HG03558 (cell line): ENCODE measurements at regions not wholly inside any gene's neighbourhood (a gene's known extent, or its start where the extent isn't known, plus 50 kb on each side); places are given as distances from the start of the nearest gene placed in this dataset.
"Not testable (repeated sequence)": the region's sequence is repeated elsewhere in the genome, so short reads cannot be mapped to it uniquely, and the experiment has no call there.

Experiments used
- ATAC-seq: cut with Tn5 transposase; IDR thresholded peaks from one replicate; pipeline ENCODE4 v1.9.1; 2021; ENCODE audit warnings: moderate number of reproducible peaks; ENCODE audit not compliant: unreplicated experiment; ENCODE audit errors: extremely low read depth

GRCh38 chr18:38646296-38646695 is 1080.7 kb upstream of the CELF4 start:
- ATAC-seq = no peak

DNA sequence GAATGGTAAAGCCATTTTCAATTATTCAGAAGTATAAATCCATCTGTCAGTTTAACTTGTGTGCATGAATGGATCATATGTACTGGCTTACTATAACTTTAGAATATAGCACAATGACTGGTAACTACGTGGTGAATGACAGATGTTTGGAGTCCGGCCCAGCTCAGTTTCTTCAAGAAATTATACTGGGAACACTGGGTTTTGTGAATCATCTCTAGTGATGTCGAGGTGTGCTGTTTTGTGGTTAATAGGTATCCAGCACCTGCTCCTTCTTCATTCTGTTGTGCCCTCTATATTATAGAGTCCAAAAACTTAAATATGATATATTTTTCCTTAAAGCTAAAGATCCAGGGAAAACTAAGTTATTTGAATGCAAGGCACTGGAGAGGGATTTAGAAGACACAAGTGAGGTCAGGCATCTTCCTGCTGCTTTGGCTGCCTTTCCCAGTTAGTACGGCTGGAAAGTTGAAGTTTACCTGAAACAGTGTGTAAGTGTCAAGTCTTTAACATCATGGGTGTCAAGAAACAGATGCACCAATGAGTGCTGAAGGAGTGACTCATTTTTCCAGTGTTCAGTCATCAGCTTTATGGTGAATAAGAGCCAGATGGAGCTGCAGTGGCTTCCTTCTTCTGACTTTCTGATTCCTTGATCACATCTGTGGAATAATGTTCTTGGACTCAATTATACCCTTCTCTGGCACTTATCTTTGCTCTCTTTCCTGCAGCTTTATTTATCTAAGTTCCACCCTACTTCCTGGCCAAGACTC is 1079.5 kb upstream of the CELF4 start:
- no peak for ATAC-seq

DNA sequence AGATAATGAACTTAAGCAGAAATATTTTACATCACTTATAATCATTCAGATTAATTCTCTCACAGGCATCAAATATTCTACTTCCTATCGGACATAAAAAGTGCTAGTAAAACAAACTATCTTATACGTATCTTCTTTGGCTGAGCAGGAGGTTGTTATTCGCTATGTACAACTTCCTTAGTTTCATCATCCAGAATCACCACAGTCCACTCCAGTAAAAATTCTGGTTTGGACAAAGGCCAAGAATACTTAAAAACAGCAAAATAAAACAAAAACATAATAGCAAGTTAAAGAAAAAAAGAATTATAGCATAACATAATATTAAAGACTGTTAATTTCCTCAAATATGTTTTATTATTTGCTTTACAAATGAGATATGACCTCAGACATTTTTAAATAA is 1077.1 kb upstream of the CELF4 start:
- no peak for ATAC-seq

GRCh38 chr18:38639700-38640099 is 1074.1 kb upstream of the CELF4 start:
- not testable (repeated sequence) for ATAC-seq

DNA sequence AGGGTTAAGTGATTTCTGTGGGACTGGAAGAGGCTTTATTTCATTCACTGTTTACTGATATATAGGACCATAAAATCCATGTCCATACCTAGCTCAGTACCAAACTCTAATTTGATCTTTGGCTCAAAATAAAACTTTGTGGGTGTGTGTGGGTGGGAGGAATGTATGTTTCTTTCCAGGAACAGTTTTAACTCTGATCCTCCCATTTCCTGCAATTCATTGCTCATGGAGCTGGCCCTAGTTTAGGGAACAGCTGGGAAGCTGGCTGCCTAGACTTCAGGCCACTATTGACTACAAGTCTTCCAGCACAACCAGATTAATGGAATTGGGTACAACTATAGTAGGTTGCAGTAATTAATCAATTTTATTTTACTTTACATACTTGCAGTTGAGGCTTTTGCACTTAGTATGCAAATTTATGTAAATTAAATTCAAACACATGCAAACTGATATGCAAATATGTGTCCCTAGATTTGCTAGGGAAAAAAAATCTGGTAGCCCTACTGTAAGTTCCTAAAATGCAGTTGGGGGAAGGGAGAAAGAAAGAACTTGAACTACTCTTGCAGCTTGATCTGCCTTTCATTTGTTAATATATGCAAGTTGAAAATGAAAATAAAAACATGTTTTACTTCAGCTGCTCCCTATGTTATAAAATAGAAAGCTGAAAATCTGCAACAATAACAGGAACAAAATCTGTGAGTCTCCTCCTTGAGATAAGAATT is 1070.3 kb upstream of the CELF4 start:
- ATAC-seq = no peak

- no peak for ATAC-seq
Observed at GRCh38 chr18:38634117-38634516, 1068.5 kb upstream of the CELF4 start.

- ATAC-seq = no peak
Observed at GRCh38 chr18:38633333-38633732, 1067.7 kb upstream of the CELF4 start.

DNA sequence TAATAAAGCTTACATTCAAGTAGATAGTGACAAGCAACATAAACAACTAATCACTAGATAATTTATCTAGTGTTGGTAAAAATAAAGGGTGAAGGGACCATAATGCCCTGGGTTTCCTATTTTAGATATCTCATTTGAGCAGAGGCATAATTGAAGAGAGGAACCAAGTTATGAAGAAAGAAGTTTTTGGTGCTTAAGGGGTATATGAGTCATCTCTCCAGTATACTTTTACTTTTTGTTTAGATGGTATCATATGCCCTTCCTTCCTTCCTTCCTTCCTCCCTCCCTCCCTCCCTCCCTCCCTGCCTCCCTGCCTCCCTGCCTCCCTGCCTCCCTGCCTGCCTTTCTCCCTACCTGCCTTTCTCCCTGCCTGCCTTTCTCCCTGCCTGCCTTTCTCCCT is 1053.5 kb upstream of the CELF4 start:
- peak; percentile 61 for ATAC-seq

GRCh38 chr18:38616306-38616705 is 1050.7 kb upstream of the CELF4 start:
- no peak for ATAC-seq

- no peak for ATAC-seq
Observed at GRCh38 chr18:38612904-38613303, 1047.3 kb upstream of the CELF4 start.

DNA sequence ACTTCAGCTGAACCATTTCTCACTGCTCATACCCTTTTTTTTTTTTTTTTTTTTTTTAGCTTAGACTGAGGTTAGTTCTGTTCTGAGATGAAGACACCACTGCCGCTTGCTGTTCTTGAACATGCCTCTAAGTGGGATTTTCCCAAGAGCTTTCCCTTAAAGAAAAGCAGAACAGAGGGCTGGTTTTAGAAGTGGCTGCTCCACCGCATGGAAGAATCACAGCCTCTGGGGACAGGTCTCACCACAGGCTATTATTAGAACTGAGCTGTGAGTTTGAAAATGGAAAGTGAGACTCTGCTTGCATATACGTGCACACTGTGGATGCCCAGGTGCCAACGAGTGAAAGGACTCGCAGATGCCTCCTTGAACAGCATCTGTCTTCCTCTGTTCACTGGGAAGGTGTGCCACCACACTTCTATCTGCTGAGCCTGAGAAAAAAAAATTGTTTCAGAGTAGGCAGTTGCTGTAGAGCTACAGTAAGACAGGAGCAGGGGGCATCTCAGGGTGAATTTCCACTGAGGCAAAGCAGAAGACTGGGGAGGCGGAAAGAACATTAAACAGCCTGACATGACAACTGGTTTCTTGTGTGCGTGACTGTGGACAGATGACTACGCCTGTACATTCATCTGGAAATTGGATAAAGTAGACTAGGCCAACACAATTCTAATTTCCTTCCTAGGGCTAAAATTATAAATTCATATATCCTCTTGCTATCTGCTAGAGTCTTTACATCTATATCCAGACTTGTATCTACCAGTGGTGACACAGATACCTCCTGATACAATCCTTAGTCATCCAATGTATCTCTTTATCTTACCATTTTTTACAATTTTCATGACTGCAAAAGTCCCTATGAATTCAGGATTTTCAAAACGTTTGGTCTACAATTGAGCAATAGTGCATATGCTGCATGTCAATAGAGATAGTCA is 1045.7 kb upstream of the CELF4 start:
- peak; percentile 74 for ATAC-seq

- peak; percentile 31 for ATAC-seq
Observed at GRCh38 chr18:38606841-38607240, 1041.2 kb upstream of the CELF4 start.

GRCh38 chr18:38602341-38602740 is 1036.7 kb upstream of the CELF4 start:
- ATAC-seq = no peak

DNA sequence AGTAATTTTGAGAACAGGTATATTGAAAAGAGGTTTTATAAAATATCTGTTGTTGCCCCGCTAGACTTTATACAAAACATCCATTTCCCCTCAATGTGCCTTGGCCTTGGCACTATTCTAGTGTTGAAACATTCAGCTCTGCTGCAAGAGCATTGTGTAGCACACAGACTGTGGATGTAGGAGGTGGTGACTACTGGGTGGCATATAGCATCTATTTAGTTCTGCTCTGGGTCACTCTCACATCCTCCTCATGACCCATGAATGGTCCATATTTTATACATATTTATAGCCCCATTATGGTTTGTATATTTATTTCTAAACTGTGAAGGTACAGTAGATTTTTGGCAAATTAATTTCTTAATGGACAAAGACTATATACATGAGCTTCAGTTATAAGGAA is 1022.0 kb upstream of the CELF4 start:
- ATAC-seq = no peak

DNA sequence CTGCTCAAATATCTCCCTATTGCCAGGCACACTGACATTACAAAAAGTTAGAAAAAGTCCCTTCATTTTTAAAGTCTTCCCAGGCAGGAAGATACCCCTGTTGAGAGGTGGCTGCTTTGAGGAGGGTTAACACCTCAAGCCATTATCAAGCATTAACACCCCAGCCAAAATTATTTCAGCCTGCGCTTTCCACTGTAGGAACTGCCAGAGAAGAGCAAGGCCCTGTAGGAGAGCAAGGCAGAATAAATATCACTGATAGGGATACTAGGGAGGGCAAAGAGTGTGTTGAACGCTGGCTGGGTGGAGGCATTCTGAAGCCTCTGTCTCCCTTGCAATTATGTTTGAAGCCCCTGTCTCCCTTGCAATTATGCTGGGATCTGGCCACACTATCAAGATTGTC is 1020.7 kb upstream of the CELF4 start:
- ATAC-seq = no peak

- no peak for ATAC-seq
Observed at GRCh38 chr18:38579764-38580163, 1014.2 kb upstream of the CELF4 start.

- no peak for ATAC-seq
Observed at GRCh38 chr18:38576916-38577315, 1011.3 kb upstream of the CELF4 start.

GRCh38 chr18:38576349-38576748 is 1010.8 kb upstream of the CELF4 start:
- no peak for ATAC-seq

- ATAC-seq = no peak
Observed at GRCh38 chr18:38575648-38576047, 1010.0 kb upstream of the CELF4 start.

DNA sequence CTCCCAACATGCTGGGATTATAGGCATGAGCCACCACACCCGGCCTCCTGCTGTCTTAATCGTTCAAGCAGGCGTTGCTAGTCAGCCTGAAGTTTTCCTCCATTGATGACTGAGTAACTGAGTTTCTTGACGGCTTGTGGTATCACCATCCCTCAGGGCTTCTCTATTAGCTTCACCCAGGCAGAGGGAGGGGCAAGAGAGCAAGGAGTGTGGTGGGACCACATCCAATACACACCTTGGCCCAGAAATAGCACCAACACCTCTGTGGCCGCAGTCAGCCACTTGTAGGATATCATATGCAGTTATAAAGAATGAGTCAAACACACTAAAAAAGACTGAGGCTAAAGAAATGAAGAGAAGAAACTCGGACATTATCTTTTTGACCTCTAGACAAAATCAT is 1009.4 kb upstream of the CELF4 start:
- no peak for ATAC-seq
